ENCODE measurements at regions not wholly inside any gene's neighbourhood (a gene's known extent, or its start where the extent isn't known, plus 50 kb on each side); places are given as distances from the start of the nearest gene placed in this dataset.

- Mint-ChIP-seq H3K9me3 (peaks cover 38% of the 10 kb centered on the region), H3K4me1 (no peaks in the 10 kb centered on the region), H3K36me3 (peaks cover 23% of the 10 kb centered on the region), H3K4me3 (no peak overlapping the region), H3K27me3 (ENCODE audit: low read depth) (peaks cover 5% of the 10 kb centered on the region; the same call in 1 of the 2 replicates), H3K27ac (no peak overlapping the region)
- no peak for DNase-seq (ENCODE audit: low spot score)
- no peak for TF ChIP-seq E2F4 (CRISPR knock-in tag; IDR thresholded peaks at IDR 0.05; ENCODE audit: borderline replicate concordance, low read depth)
- TF ChIP-seq MAX (CRISPR knock-in tag; IDR thresholded peaks at IDR 0.05), result no peak
- no peak for ATAC-seq
- POLR2A ChIA-PET, result no interaction called here
- CTCF ChIA-PET, result no interaction called here
These were observed 128.9 kb upstream of the FRMD4A start for GRCh38 chr10:14459665-14460064.

- Mint-ChIP-seq H3K27ac (no peak overlapping the region), H3K27me3 (ENCODE audit: low read depth) (peaks cover 5% of the 10 kb centered on the region; the same call in 1 of the 2 replicates), H3K36me3 (peaks cover 15% of the 10 kb centered on the region), H3K4me3 (no peak overlapping the region), H3K4me1 (no peaks in the 10 kb centered on the region), H3K9me3 (peaks cover 28% of the 10 kb centered on the region)
- ATAC-seq, result no peak
- no peak for TF ChIP-seq ZNF671 (CRISPR knock-in tag; IDR thresholded peaks at IDR 0.05)
- no peak for TF ChIP-seq FOXJ3 (CRISPR knock-in tag; IDR thresholded peaks at IDR 0.05; ENCODE audit: borderline replicate concordance)
- no peak for TF ChIP-seq ATF6 (CRISPR knock-in tag; IDR thresholded peaks at IDR 0.05)
- TF ChIP-seq MYBL2 (CRISPR knock-in tag; IDR thresholded peaks at IDR 0.05), result no peak
- TF ChIP-seq ZNF423 (CRISPR knock-in tag; IDR thresholded peaks at IDR 0.05), result no peak
- TF ChIP-seq ZNF317 (CRISPR knock-in tag; IDR thresholded peaks at IDR 0.05; ENCODE audit: borderline replicate concordance, low read depth), result no peak
- CTCF ChIA-PET, result no interaction called here
- no peak for DNase-seq (ENCODE audit: low spot score)
- POLR2A ChIA-PET, result no interaction called here
These were observed 126.1 kb upstream of the FRMD4A start for GRCh38 chr10:14456870-14457266.

- TF ChIP-seq TCF7 (CRISPR knock-in tag; IDR thresholded peaks at IDR 0.05; ENCODE audit: low read depth) (no peak), IRF1 (CRISPR knock-in tag; IDR thresholded peaks at IDR 0.05) (no peak), ATF1 (CRISPR knock-in tag; IDR thresholded peaks at IDR 0.05) (no peak), ZNF138 (CRISPR knock-in tag; conservative IDR thresholded peaks at IDR 0.05) (no peak), ESRRA (CRISPR knock-in tag; IDR thresholded peaks at IDR 0.05; ENCODE audit: borderline replicate concordance) (no peak), ZNF317 (CRISPR knock-in tag; IDR thresholded peaks at IDR 0.05; ENCODE audit: borderline replicate concordance, low read depth) (no peak), ZBTB21 (CRISPR knock-in tag; IDR thresholded peaks at IDR 0.05; ENCODE audit: borderline replicate concordance) (no peak), E2F1 (CRISPR knock-in tag; IDR thresholded peaks at IDR 0.05) (no peak), CBFB (CRISPR knock-in tag; IDR thresholded peaks at IDR 0.05; ENCODE audit: low read depth) (no peak), TEAD4 (CRISPR knock-in tag; IDR thresholded peaks at IDR 0.05) (no peak)
- Mint-ChIP-seq H3K27me3 (ENCODE audit: low read depth) (peaks cover 5% of the 10 kb centered on the region; the same call in 1 of the 2 replicates), H3K4me3 (no peak overlapping the region), H3K4me1 (no peaks in the 10 kb centered on the region), H3K9me3 (peaks cover 32% of the 10 kb centered on the region), H3K27ac (no peak overlapping the region), H3K36me3 (peaks cover 15% of the 10 kb centered on the region)
- DNase-seq (ENCODE audit: low spot score), result no peak
- ATAC-seq, result no peak
- ChIA-PET CTCF (no interaction called here), POLR2A (no interaction called here)
These were observed 125.6 kb upstream of the FRMD4A start for GRCh38 chr10:14456218-14456869.

All from WTC11 (cell line).